NCI-H446 treated with DMSO at 0.1 percent for 48 hours (cell line): ENCODE measurements at regions not wholly inside any gene's neighbourhood (a gene's known extent, or its start where the extent isn't known, plus 50 kb on each side); places are given as distances from the start of the nearest gene placed in this dataset.
"Not testable (repeated sequence)": the region's sequence is repeated elsewhere in the genome, so short reads cannot be mapped to it uniquely, and the experiment has no call there.

ENCODE experiments used
- DNase-seq: peaks from one replicate; lab custom pipeline; 2025; lab: John Stamatoyannopoulos, UW

GRCh38 chr4:38334791-38335190, 329.2 kb upstream of the KLF3 start:
- no peak for DNase-seq

- not testable (repeated sequence) for DNase-seq
Observed at GRCh38 chr4:38338939-38339338, 325.1 kb upstream of the KLF3 start.

- DNase-seq, result no peak
Observed at GRCh38 chr4:38343608-38344007, 320.4 kb upstream of the KLF3 start.

GRCh38 chr4:38344929-38345328, 319.1 kb upstream of the KLF3 start:
- no peak for DNase-seq

- no peak for DNase-seq
Observed at GRCh38 chr4:38347251-38347650, 316.7 kb upstream of the KLF3 start.

- no peak for DNase-seq
Observed at GRCh38 chr4:38354421-38354820, 309.6 kb upstream of the KLF3 start.

GRCh38 chr4:38354872-38355271, 309.1 kb upstream of the KLF3 start:
- DNase-seq, result no peak

GRCh38 chr4:38356686-38357085, 307.3 kb upstream of the KLF3 start:
- DNase-seq, result no peak

- DNase-seq, result no peak
Observed at GRCh38 chr4:38357546-38357945, 306.5 kb upstream of the KLF3 start.

- DNase-seq, result no peak
Observed at GRCh38 chr4:38359113-38359512, 304.9 kb upstream of the KLF3 start.

GRCh38 chr4:38360201-38360600, 303.8 kb upstream of the KLF3 start:
- DNase-seq, result peak; percentile 85

GRCh38 chr4:38364383-38364963, 299.5 kb upstream of the KLF3 start:
- no peak for DNase-seq

GRCh38 chr4:38365261-38365660, 298.7 kb upstream of the KLF3 start:
- DNase-seq, result no peak

GRCh38 chr4:38365748-38366310, 298.2 kb upstream of the KLF3 start:
- no peak for DNase-seq

- DNase-seq, result peak; percentile 7
Observed at GRCh38 chr4:38366456-38366855, 297.5 kb upstream of the KLF3 start.

GRCh38 chr4:38366997-38367396, 297.0 kb upstream of the KLF3 start:
- DNase-seq, result no peak

- DNase-seq, result no peak
Observed at GRCh38 chr4:38367642-38368174, 296.3 kb upstream of the KLF3 start.

- no peak for DNase-seq
Observed at GRCh38 chr4:38368613-38369012, 295.4 kb upstream of the KLF3 start.

- DNase-seq, result no peak
Observed at GRCh38 chr4:38371391-38371851, 292.6 kb upstream of the KLF3 start.

- no peak for DNase-seq
Observed at GRCh38 chr4:38373375-38373774, 290.6 kb upstream of the KLF3 start.

GRCh38 chr4:38377195-38377594, 286.8 kb upstream of the KLF3 start:
- no peak for DNase-seq

- no peak for DNase-seq
Observed at GRCh38 chr4:38378478-38378877, 285.5 kb upstream of the KLF3 start.

- no peak for DNase-seq
Observed at GRCh38 chr4:38381788-38382187, 282.2 kb upstream of the KLF3 start.

- DNase-seq, result no peak
Observed at GRCh38 chr4:38382520-38382919, 281.5 kb upstream of the KLF3 start.
